Keratinocyte (primary cell): ENCODE measurements at regions not wholly inside any gene's neighbourhood (a gene's known extent, or its start where the extent isn't known, plus 50 kb on each side); places are given as distances from the start of the nearest gene placed in this dataset.

Source experiments
- DNase-seq: peaks from one replicate; pipeline ENCODE4 v3.0.0-alpha.2; 2011; ENCODE audit warnings: low read depth, missing footprints, low spot score
- FAIRE-seq: peaks from 2 replicates; lab custom pipeline; 2011; peaks lifted over from hg19 to GRCh38; lab: Jason Lieb, UNC
- H2AFZ ChIP-seq: 2 replicates; pipeline ENCODE4 v1.6.0; 2012; ENCODE audit warnings: low read length, control low read depth, inconsistent platforms; ENCODE audit not compliant: control insufficient read depth
- H3K27ac ChIP-seq: 2 replicates; pipeline ENCODE4 v1.5.1; 2011; ENCODE audit warnings: low read length; ENCODE audit not compliant: control insufficient read depth, insufficient read depth
- H3K27me3 ChIP-seq: 3 replicates; pipeline ENCODE4 v1.6.0; 2011; ENCODE audit warnings: low read length; ENCODE audit not compliant: control insufficient read depth, insufficient read depth; ENCODE audit errors: extremely low read depth
- H3K36me3 ChIP-seq, 2 experiments: 2 replicates in 1 of 2; 3 replicates in 1 of 2; pipeline ENCODE4 v1.5.1; 2011; ENCODE audit warnings: low read length in 2 of 2, mild to moderate bottlenecking in 1 of 2; ENCODE audit not compliant: control insufficient read depth in 2 of 2, insufficient read depth in 2 of 2; ENCODE audit errors: extremely low read depth in 1 of 2
- H3K4me1 ChIP-seq: 3 replicates; pipeline ENCODE4 v1.5.1; 2011; ENCODE audit warnings: low read length; ENCODE audit not compliant: control insufficient read depth, insufficient read depth; ENCODE audit errors: extremely low read depth
- H3K4me2 ChIP-seq: 3 replicates; pipeline ENCODE4 v1.6.0; 2011; ENCODE audit warnings: low read depth, low read length; ENCODE audit not compliant: control insufficient read depth, insufficient read depth; ENCODE audit errors: extremely low read depth
- H3K4me3 ChIP-seq, 3 experiments: fragments of 200-600 bp in 1 of 3; sonication (generic) in 1 of 3; 2 replicates in 2 of 3; 3 replicates in 1 of 3; pipeline ENCODE4 v1.5.1; 2011 to 2016; ENCODE audit warnings: low read length in 3 of 3, mild to moderate bottlenecking in 3 of 3, control low read depth in 2 of 3, inconsistent platforms in 1 of 3, low read depth in 1 of 3, mixed read lengths in 1 of 3, mixed run types in 1 of 3, moderate library complexity in 1 of 3; ENCODE audit not compliant: control insufficient read depth in 2 of 3, insufficient read depth in 2 of 3; ENCODE audit errors: extremely low read depth in 1 of 3
- H3K79me2 ChIP-seq: 2 replicates; pipeline ENCODE4 v1.6.0; 2012; ENCODE audit warnings: low read length; ENCODE audit not compliant: control insufficient read depth, insufficient read depth
- H3K9ac ChIP-seq: 3 replicates; pipeline ENCODE4 v1.6.0; 2011; ENCODE audit warnings: low read length; ENCODE audit not compliant: control insufficient read depth, insufficient read depth; ENCODE audit errors: extremely low read depth
- H3K9me1 ChIP-seq: 3 replicates; pipeline ENCODE4 v1.6.0; 2011; ENCODE audit warnings: low read length; ENCODE audit not compliant: control insufficient read depth, insufficient read depth; ENCODE audit errors: extremely low read depth
- H3K9me3 ChIP-seq: 2 replicates; pipeline ENCODE4 v1.5.1; 2012; ENCODE audit warnings: low read depth, low read length; ENCODE audit not compliant: control insufficient read depth
- H4K20me1 ChIP-seq: 3 replicates; pipeline ENCODE4 v1.6.0; 2011; ENCODE audit warnings: low read length; ENCODE audit not compliant: control insufficient read depth, insufficient read depth; ENCODE audit errors: extremely low read depth
- CTCF ChIP-seq, 3 experiments: IDR thresholded peaks in 1 of 3; conservative IDR thresholded peaks in 1 of 3; optimal IDR thresholded peaks in 1 of 3; 2 replicates in 2 of 3; 3 replicates in 1 of 3; pipeline versions ENCODE3 to v1.5.1; 2011; ENCODE audit warnings: low read length in 3 of 3, mild to moderate bottlenecking in 3 of 3, moderate library complexity in 2 of 3, control low read depth in 1 of 3, inconsistent platforms in 1 of 3; ENCODE audit not compliant: insufficient read depth in 2 of 3; ENCODE audit errors: extremely low read depth in 1 of 3
- EZH2 ChIP-seq: IDR thresholded peaks from one replicate; pipeline ENCODE4 v1.6.1; 2012; ENCODE audit warnings: inconsistent platforms, mild to moderate bottlenecking, low read length, moderate library complexity
- dilution Hi-C: fragments of 300-500 bp; cut with MboI; formaldehyde crosslinking; loops from one replicate; pipeline ENCODE4 v1.7.0; 2020; ENCODE audit warnings: low sequenced_read_pairs; ENCODE audit not compliant: extremely low pct_ligation_motif_present

GRCh38 chr5:91670122-91670521 is 287.0 kb upstream of the ARRDC3 start:
- Histone ChIP-seq H3K9me1 (no peaks in the 10 kb centered on the region), H3K9ac (no peak overlapping the region), H4K20me1 (no peaks in the 10 kb centered on the region), H3K79me2 (no peaks in the 10 kb centered on the region), H3K4me2 (no peak overlapping the region), H3K27ac (no peak overlapping the region), H3K9me3 (no peaks in the 10 kb centered on the region), H2AFZ (no peak overlapping the region), H3K4me1 (no peaks in the 10 kb centered on the region), H3K4me3 (no peak overlapping the region), H3K36me3 (no peaks in the 10 kb centered on the region), H3K27me3 (no peaks in the 10 kb centered on the region)
- TF ChIP-seq EZH2: no peak
- no peak for TF ChIP-seq CTCF (optimal IDR thresholded peaks at IDR 0.05 in 1 of 3, IDR thresholded peaks at IDR 0.05 in 1 of 3, conservative IDR thresholded peaks at IDR 0.05 in 1 of 3; ENCODE audit: extremely low read depth in 1 of 3, insufficient read depth in 2 of 3, low read length in 3 of 3)
- dilution Hi-C loops: no loop called here
- DNase-seq: no peak
- no peak for FAIRE-seq

GRCh38 chr5:91668261-91668660 is 285.1 kb upstream of the ARRDC3 start:
- no peak for FAIRE-seq
- Histone ChIP-seq H3K9ac (no peak overlapping the region), H3K27me3 (no peaks in the 10 kb centered on the region), H3K27ac (no peak overlapping the region), H3K4me3 (no peak overlapping the region), H4K20me1 (no peaks in the 10 kb centered on the region), H3K9me1 (no peaks in the 10 kb centered on the region), H3K79me2 (no peaks in the 10 kb centered on the region), H3K9me3 (no peaks in the 10 kb centered on the region), H3K36me3 (no peaks in the 10 kb centered on the region), H3K4me1 (no peaks in the 10 kb centered on the region), H3K4me2 (no peak overlapping the region), H2AFZ (no peak overlapping the region)
- dilution Hi-C loops: no loop called here
- no peak for DNase-seq
- TF ChIP-seq EZH2 (no peak), CTCF (optimal IDR thresholded peaks at IDR 0.05 in 1 of 3, IDR thresholded peaks at IDR 0.05 in 1 of 3, conservative IDR thresholded peaks at IDR 0.05 in 1 of 3; ENCODE audit: extremely low read depth in 1 of 3, insufficient read depth in 2 of 3, low read length in 3 of 3) (no peak)
